IPS DF 6.9 (cell line): ENCODE measurements at regions not wholly inside any gene's neighbourhood (a gene's known extent, or its start where the extent isn't known, plus 50 kb on each side); places are given as distances from the start of the nearest gene placed in this dataset.
A peak's percentile ranks its signal among the peaks of the same experiment; 100 is the strongest.

Source experiments
- DNase-seq: peaks from one replicate; pipeline ENCODE4 v3.0.0-alpha.2; 2013; ENCODE audit warnings: low read depth, low spot score
- H3K27ac ChIP-seq: one replicate; pipeline ENCODE4 v1.5.1; 2013; ENCODE audit warnings: low read length, control low read depth
- H3K27me3 ChIP-seq: 2 replicates; pipeline ENCODE4 v1.6.1; 2013; ENCODE audit warnings: mild to moderate bottlenecking, low read length; ENCODE audit not compliant: control insufficient read depth, insufficient read depth
- H3K36me3 ChIP-seq: 2 replicates; pipeline ENCODE4 v1.6.1; 2013; ENCODE audit warnings: low read length; ENCODE audit not compliant: control insufficient read depth, insufficient read depth
- H3K4me1 ChIP-seq: 2 replicates; pipeline ENCODE4 v1.6.1; 2013; ENCODE audit warnings: low read length; ENCODE audit not compliant: control insufficient read depth, insufficient read depth
- H3K4me3 ChIP-seq: 2 replicates; pipeline ENCODE4 v1.5.1; 2013; ENCODE audit warnings: mild to moderate bottlenecking, low read length
- H3K9me3 ChIP-seq: 2 replicates; pipeline ENCODE4 v1.6.1; 2013; ENCODE audit warnings: low read length, inconsistent platforms; ENCODE audit not compliant: control insufficient read depth, insufficient read depth
- WGBS: extraction: QIAGEN DNeasy Blood & Tissue Kit; methylation state at CpG from one replicate; pipeline ENCODE4 v1.1.7; 2013; ENCODE audit warnings: mixed read lengths, missing lambda C conversion rate; ENCODE audit not compliant: insufficient read length, insufficient coverage; 5-methylcytosine and 5-hydroxymethylcytosine counted together

DNA sequence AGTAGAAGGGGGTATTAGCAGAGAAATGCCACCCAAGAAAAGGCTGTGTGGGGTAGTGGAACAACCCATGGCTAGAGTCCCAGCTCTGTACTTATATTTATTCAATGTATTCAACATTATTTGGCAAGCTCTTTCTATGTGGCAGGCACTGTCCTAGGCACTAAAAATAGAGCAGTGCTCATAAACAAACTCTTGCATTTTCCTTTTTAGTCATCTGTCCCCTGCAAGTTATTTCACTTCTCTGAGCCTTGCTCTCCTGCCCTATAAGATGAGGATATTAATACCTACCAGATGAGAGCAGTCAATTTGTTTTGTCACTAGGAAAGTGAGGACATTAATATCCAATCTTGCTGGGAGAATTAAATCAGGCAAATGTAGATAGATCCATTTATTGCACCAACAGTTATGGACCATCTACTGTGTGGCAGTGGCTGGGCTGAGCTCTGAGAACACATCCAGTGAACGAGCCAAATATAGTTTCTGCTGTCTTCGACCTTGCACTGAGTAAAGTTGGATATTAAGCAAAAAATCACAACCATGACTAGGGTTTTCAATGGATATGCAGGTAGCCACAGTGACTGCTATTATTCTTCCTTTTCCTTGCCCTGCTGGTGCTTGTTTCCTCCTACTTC, 314.3 kb upstream of the TBX3 start:
- no CpG with 5 or more reads among the region's 2 CpGs for WGBS
- Histone ChIP-seq H3K4me3 (no peak overlapping the region), H3K9me3 (no peaks in the 10 kb centered on the region), H3K4me1 (no peaks in the 10 kb centered on the region; the same call in 1 of the 2 replicates), H3K36me3 (no peaks in the 10 kb centered on the region), H3K27ac (no peak overlapping the region), H3K27me3 (no peaks in the 10 kb centered on the region)
- DNase-seq = no peak

DNA sequence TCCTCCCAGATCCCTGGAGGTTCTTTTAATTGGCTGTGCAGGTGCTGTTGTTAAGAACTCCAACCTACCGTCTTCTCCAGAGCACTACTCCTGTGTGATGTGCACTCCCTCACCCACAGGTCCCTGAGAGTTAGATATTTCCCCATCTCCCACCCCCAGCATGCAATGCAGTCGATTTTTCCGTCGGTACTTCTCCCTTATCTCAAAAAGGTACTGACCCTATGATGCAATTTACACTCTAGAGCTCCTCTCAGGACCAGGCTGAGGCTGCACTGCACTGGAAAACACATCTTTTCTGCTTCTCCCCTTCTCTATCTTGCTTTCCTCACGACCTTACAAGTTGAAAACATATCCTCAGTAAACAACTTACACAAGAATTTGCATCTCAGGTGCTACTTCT, 312.4 kb upstream of the TBX3 start:
- WGBS = no CpG with 5 or more reads among the region's 5 CpGs
- H3K27me3 ChIP-seq = no peaks in the 10 kb centered on the region
- no peaks in the 10 kb centered on the region for H3K9me3 ChIP-seq
- H3K27ac ChIP-seq = no peak overlapping the region
- no peaks in the 10 kb centered on the region; the same call in 1 of the 2 replicates for H3K4me1 ChIP-seq
- H3K36me3 ChIP-seq = no peaks in the 10 kb centered on the region
- no peak overlapping the region for H3K4me3 ChIP-seq
- DNase-seq = no peak

GRCh38 chr12:114995891-114996290, 311.9 kb upstream of the TBX3 start:
- Histone ChIP-seq H3K36me3 (no peaks in the 10 kb centered on the region), H3K27ac (no peak overlapping the region), H3K4me3 (no peak overlapping the region), H3K27me3 (no peaks in the 10 kb centered on the region), H3K4me1 (no peaks in the 10 kb centered on the region; the same call in 1 of the 2 replicates), H3K9me3 (no peaks in the 10 kb centered on the region)
- WGBS = no CpG with 5 or more reads among the region's 2 CpGs
- no peak for DNase-seq

DNA sequence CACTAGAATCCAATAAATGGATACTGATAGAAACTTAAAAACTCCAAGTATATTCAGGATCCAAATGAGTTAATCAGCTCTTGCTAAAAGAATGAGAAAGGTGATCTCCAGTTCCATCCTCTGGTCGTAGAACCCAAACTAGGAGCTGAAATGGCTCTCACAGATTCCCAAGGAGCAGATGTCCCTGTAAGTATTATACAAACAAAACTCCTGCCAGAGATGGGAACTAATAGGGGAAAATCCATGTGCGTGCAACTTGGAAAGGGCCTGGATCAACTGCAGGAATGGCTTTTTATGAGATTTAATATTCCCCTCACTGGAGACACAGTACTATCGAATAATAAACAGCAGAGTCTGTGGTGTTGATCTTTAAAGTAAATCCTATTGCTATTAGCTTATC, 309.2 kb upstream of the TBX3 start:
- H3K4me3 ChIP-seq = no peak overlapping the region
- H3K4me1 ChIP-seq = peaks cover 2% of the 10 kb centered on the region; the same call in 1 of the 2 replicates
- H3K9me3 ChIP-seq = no peaks in the 10 kb centered on the region
- DNase-seq = no peak
- no peaks in the 10 kb centered on the region for H3K27me3 ChIP-seq
- H3K36me3 ChIP-seq = no peaks in the 10 kb centered on the region
- WGBS = no CpG with 5 or more reads among the region's 3 CpGs
- H3K27ac ChIP-seq = no peak overlapping the region

GRCh38 chr12:114992443-114992842, 308.5 kb upstream of the TBX3 start:
- H3K4me3 ChIP-seq = no peak overlapping the region
- H3K27me3 ChIP-seq = no peaks in the 10 kb centered on the region
- H3K4me1 ChIP-seq = peaks cover 2% of the 10 kb centered on the region; the same call in 1 of the 2 replicates
- no CpG with 5 or more reads among the region's 1 CpG for WGBS
- no peaks in the 10 kb centered on the region for H3K36me3 ChIP-seq
- no peaks in the 10 kb centered on the region for H3K9me3 ChIP-seq
- DNase-seq = no peak
- H3K27ac ChIP-seq = no peak overlapping the region

DNA sequence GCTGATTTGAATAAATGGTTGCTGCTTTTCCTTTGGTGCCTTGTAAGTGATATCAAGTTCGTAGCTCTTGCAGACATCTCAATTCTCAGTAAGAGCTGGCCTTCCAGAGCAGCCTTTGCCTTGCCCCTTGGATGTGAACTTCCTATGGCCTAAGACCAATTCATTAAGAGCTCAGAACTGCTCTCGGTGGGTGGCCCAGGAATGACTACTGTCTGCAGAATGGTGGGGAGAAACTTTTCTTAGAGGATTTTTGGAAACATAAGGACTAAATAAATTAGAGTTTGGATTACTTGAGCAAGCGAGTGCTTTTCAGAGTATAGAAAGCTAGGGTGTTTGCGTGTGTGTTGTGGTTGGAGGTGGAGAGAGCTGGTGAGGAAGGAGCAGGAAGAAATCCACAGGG, 306.4 kb upstream of the TBX3 start:
- WGBS = 100% methylated on average over 2 of the region's 4 CpGs
- H3K27me3 ChIP-seq = no peaks in the 10 kb centered on the region
- DNase-seq = no peak

DNA sequence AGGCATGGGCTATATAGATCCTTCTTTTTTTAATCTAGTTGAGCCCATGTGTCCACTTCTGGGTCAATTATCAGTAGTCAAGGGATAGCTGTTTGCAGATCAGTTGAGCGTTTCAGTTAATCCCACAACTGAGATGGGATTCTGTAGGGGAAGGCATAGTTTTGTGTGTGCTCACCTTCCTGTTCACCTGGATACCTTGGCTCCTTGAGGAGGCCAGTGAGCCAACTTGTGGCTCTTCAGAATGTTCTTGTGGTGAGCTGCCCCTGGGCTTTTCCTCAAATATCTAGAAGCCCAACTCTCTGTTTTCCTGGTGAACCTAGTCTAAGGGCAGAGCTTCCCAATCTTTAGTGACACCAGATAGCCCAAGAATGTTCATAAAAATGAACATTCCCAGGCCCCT, 302.9 kb upstream of the TBX3 start:
- no peaks in the 10 kb centered on the region for H3K27me3 ChIP-seq
- H3K4me3 ChIP-seq = no peak overlapping the region
- WGBS = no CpG with 5 or more reads among the region's 1 CpG
- H3K4me1 ChIP-seq = peaks cover 2% of the 10 kb centered on the region; the same call in 1 of the 2 replicates
- no peaks in the 10 kb centered on the region for H3K36me3 ChIP-seq
- H3K9me3 ChIP-seq = no peaks in the 10 kb centered on the region
- DNase-seq = no peak
- no peak overlapping the region for H3K27ac ChIP-seq

More for the DNA sequence above, 306.4 kb upstream of the TBX3 start:
- no peak overlapping the region for H3K4me3 ChIP-seq
- H3K36me3 ChIP-seq = no peaks in the 10 kb centered on the region
- H3K9me3 ChIP-seq = no peaks in the 10 kb centered on the region
- H3K4me1 ChIP-seq = peaks cover 2% of the 10 kb centered on the region; the same call in 1 of the 2 replicates
- H3K27ac ChIP-seq = no peak overlapping the region

GRCh38 chr12:114986178-114986714, 302.3 kb upstream of the TBX3 start:
- DNase-seq = no peak
- Histone ChIP-seq H3K4me3 (no peak overlapping the region), H3K27me3 (no peaks in the 10 kb centered on the region), H3K36me3 (no peaks in the 10 kb centered on the region), H3K27ac (no peak overlapping the region), H3K9me3 (no peaks in the 10 kb centered on the region), H3K4me1 (peaks cover 2% of the 10 kb centered on the region; the same call in 1 of the 2 replicates)

DNA sequence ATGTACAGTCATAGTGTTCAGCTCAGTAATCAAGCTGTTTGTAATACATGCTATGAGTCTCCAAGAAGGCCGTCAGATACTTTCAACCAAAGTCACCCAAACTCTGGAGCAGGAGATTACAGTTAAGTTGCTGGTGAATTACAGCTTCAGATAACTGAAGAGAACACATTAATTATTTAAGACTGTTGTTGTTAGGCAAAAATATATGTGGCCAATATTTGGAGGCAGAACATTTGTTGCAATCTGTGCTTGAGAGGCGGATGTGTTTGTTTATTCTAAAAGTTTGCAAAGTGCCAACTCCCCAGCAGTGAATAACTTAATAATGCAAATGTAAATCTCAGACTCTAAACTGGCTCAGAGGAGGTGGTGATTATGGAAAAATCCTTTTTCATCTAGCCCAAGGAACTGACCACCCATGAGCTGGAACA, 300.7 kb upstream of the TBX3 start:
- Histone ChIP-seq H3K36me3 (no peaks in the 10 kb centered on the region), H3K4me1 (no peaks in the 10 kb centered on the region)
- no CpG with 5 or more reads among the region's 2 CpGs for WGBS

GRCh38 chr12:114982760-114983159, 298.8 kb upstream of the TBX3 start:
- DNase-seq = peak; percentile 11
- WGBS = no CpG with 5 or more reads among the region's 2 CpGs
- H3K9me3 ChIP-seq = no peaks in the 10 kb centered on the region
- H3K4me3 ChIP-seq = no peak overlapping the region
- H3K36me3 ChIP-seq = no peaks in the 10 kb centered on the region
- no peaks in the 10 kb centered on the region for H3K27me3 ChIP-seq
- H3K27ac ChIP-seq = no peak overlapping the region
- no peaks in the 10 kb centered on the region for H3K4me1 ChIP-seq

More for the DNA sequence above, 300.7 kb upstream of the TBX3 start:
- Histone ChIP-seq H3K27ac (no peak overlapping the region), H3K9me3 (no peaks in the 10 kb centered on the region), H3K27me3 (no peaks in the 10 kb centered on the region), H3K4me3 (no peak overlapping the region)
- no peak for DNase-seq

- Histone ChIP-seq H3K4me1 (no peaks in the 10 kb centered on the region), H3K27me3 (no peaks in the 10 kb centered on the region), H3K36me3 (no peaks in the 10 kb centered on the region), H3K4me3 (no peak overlapping the region), H3K9me3 (no peaks in the 10 kb centered on the region), H3K27ac (no peak overlapping the region)
- no CpG with 5 or more reads among the region's 4 CpGs for WGBS
- no peak for DNase-seq
These were observed 297.1 kb upstream of the TBX3 start for GRCh38 chr12:114981036-114981435.
